Esophagus squamous epithelium (tissue), 5 donors: ENCODE measurements at regions not wholly inside any gene's neighbourhood (a gene's known extent, or its start where the extent isn't known, plus 50 kb on each side); places are given as distances from the start of the nearest gene placed in this dataset.

Experiments used
- DNase-seq: peaks from one replicate; lab custom pipeline; 2025; lab: John Stamatoyannopoulos, UW
- H3K27ac ChIP-seq, 4 donors: fragments of 200-600 bp; sonication (generic); one replicate each; pipeline ENCODE4 v1.5.1; 2016 to 2019; ENCODE audit warnings: mild to moderate bottlenecking in 1 of 4
- H3K27me3 ChIP-seq, 4 donors: fragments of 200-600 bp; sonication (generic); 1 replicate in 3 of 4; 2 replicates in 1 of 4; pipeline versions ENCODE4 v1.5.1 to v1.6.0; 2017 to 2021; ENCODE audit warnings: antibody characterized with exemption in 1 of 4
- H3K36me3 ChIP-seq, 3 donors: fragments of 200-600 bp; sonication (generic); one replicate each; pipeline ENCODE4 v1.5.1; 2016 to 2019
- H3K4me1 ChIP-seq, 3 donors: fragments of 200-600 bp; sonication (generic); one replicate each; pipeline ENCODE4 v1.5.1; 2017 to 2019
- H3K4me3 ChIP-seq, 4 donors: fragments of 200-600 bp; sonication (generic); 1 replicate in 3 of 4; 2 replicates in 1 of 4; pipeline ENCODE4 v1.5.1; 2016 to 2019; ENCODE audit warnings: mild to moderate bottlenecking in 2 of 4, moderate library complexity in 1 of 4
- H3K9me3 ChIP-seq, 3 donors: fragments of 200-600 bp; sonication (generic); one replicate each; pipeline ENCODE4 v1.5.1; 2016 to 2019
- POLR2A ChIP-seq, 4 donors: fragments of 450-650 bp; IDR thresholded peaks; one replicate each; pipeline ENCODE4 v1.6.1; 2017; ENCODE audit warnings: antibody characterized with exemption in 4 of 4, mild to moderate bottlenecking in 4 of 4, moderate library complexity in 3 of 4
- WGBS, 2 donors: methylation state at CpG; one replicate each; pipeline ENCODE4 v1.1.5; 2018; 5-methylcytosine and 5-hydroxymethylcytosine counted together
- intact Hi-C: fragments of 100-400 bp; cut with DNase I; formaldehyde crosslinking; loops from one replicate; pipeline ENCODE4 v1.15.0; 2022
- TF ChIP-seq, protein P1 (sequence below), 6 experiments: fragments of 450-650 bp in 4 of 6; fragments of 200-600 bp in 2 of 6; sonication (generic) in 2 of 6; IDR thresholded peaks; one replicate each; pipeline ENCODE4 v1.5.1; 2016 to 2019; ENCODE audit warnings: antibody characterized with exemption in 6 of 6, mild to moderate bottlenecking in 4 of 6, moderate library complexity in 4 of 6
- donor health status: DM: yes; HTN: yes; CAD: no.

GRCh38 chr11:91800208-91800914 is 424.3 kb upstream of the FAT3 start:
- Histone ChIP-seq H3K4me3 (no peak overlapping the region), H3K27ac (no peak overlapping the region), H3K27me3 (no peaks in the 10 kb centered on the region), H3K9me3 (no peaks in the 10 kb centered on the region), H3K4me1 (peaks cover 0 to 2% (median 0%) of the 10 kb centered on the region in 3 donors), H3K36me3 (no peaks in the 10 kb centered on the region)
- DNase-seq: no peak
- TF ChIP-seq, protein P1, sequence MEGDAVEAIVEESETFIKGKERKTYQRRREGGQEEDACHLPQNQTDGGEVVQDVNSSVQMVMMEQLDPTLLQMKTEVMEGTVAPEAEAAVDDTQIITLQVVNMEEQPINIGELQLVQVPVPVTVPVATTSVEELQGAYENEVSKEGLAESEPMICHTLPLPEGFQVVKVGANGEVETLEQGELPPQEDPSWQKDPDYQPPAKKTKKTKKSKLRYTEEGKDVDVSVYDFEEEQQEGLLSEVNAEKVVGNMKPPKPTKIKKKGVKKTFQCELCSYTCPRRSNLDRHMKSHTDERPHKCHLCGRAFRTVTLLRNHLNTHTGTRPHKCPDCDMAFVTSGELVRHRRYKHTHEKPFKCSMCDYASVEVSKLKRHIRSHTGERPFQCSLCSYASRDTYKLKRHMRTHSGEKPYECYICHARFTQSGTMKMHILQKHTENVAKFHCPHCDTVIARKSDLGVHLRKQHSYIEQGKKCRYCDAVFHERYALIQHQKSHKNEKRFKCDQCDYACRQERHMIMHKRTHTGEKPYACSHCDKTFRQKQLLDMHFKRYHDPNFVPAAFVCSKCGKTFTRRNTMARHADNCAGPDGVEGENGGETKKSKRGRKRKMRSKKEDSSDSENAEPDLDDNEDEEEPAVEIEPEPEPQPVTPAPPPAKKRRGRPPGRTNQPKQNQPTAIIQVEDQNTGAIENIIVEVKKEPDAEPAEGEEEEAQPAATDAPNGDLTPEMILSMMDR (IDR thresholded peaks at IDR 0.05): no peak
- no peak for TF ChIP-seq POLR2A (IDR thresholded peaks at IDR 0.05)
- intact Hi-C loops: no loop called here
- WGBS, 2 donors: 40 to 47% methylated on average over 2 to 5 of the region's 9 CpGs

DNA sequence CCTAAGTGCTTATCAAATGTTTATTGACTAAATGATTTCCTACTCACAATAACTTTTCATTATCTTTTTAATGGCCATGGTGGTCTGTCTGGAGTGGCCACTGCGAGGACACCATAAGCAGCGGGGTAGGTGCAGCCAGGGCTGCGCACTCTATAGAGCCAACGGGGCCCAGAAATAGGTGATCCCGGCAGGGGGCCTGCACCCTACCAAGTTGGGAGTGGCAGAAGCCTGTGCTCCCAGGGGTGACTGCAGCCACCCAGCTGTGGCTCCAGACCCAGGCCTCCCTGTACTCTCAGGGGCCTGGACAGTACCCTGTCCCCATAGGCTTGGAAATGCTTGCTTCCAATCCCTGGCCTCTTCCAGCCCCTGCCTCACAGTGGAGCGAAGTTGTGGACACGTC is 426.4 kb upstream of the FAT3 start:
- Histone ChIP-seq H3K9me3 (no peaks in the 10 kb centered on the region), H3K36me3 (no peaks in the 10 kb centered on the region), H3K4me3 (no peak overlapping the region), H3K4me1 (peaks cover 0 to 5% (median 0%) of the 10 kb centered on the region in 3 donors), H3K27ac (no peak overlapping the region), H3K27me3 (no peaks in the 10 kb centered on the region)
- no peak for DNase-seq
- intact Hi-C loops: no loop called here
- 93% methylated on average over 6 of the region's 7 CpGs; no CpG with 5 or more reads in 1 of the 2 donors for WGBS, 2 donors
- no peak for TF ChIP-seq POLR2A (IDR thresholded peaks at IDR 0.05)
- TF ChIP-seq, protein P1 (IDR thresholded peaks at IDR 0.05): no peak

- Histone ChIP-seq H3K9me3 (no peaks in the 10 kb centered on the region), H3K4me1 (peaks cover 0 to 5% (median 0%) of the 10 kb centered on the region in 3 donors), H3K4me3 (no peak overlapping the region), H3K27ac (no peak overlapping the region), H3K27me3 (no peaks in the 10 kb centered on the region), H3K36me3 (no peaks in the 10 kb centered on the region)
- intact Hi-C loops: no loop called here
- TF ChIP-seq, protein P1 (IDR thresholded peaks at IDR 0.05): no peak
- no peak for TF ChIP-seq POLR2A (IDR thresholded peaks at IDR 0.05)
- no peak for DNase-seq
These were observed 427.6 kb upstream of the FAT3 start for GRCh38 chr11:91796999-91797398.

GRCh38 chr11:91795139-91795887 is 429.3 kb upstream of the FAT3 start:
- Histone ChIP-seq H3K4me3 (no peak overlapping the region), H3K9me3 (no peaks in the 10 kb centered on the region), H3K36me3 (no peaks in the 10 kb centered on the region), H3K27ac (no peak overlapping the region), H3K27me3 (no peaks in the 10 kb centered on the region), H3K4me1 (peaks cover 0 to 5% (median 0%) of the 10 kb centered on the region in 3 donors)
- WGBS, 2 donors: 54 to 57% methylated on average over 2 of the region's 2 CpGs
- DNase-seq: no peak
- TF ChIP-seq POLR2A (IDR thresholded peaks at IDR 0.05): no peak
- TF ChIP-seq, protein P1 (IDR thresholded peaks at IDR 0.05): no peak
- intact Hi-C loops: no loop called here

DNA sequence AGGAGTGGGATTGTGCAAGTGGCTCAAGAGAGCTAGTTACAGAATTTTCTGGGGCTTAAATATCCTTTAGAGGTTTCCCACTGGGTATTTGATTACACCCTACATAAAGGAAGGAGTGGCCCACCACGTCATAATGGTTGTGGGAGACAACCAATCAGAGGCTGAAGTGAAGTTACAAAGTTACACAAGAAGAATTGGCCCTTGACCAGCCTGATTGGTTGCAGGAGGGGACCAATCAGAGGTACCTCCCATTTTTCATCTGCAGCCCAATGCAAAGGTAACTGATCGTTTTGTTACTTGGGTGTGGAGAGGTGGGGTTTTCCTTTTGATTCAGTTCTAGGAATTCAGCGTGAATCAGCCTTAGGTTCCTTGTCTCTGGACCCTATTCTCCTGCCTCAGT is 430.5 kb upstream of the FAT3 start:
- no peak for TF ChIP-seq POLR2A (IDR thresholded peaks at IDR 0.05)
- TF ChIP-seq, protein P1 (IDR thresholded peaks at IDR 0.05): no peak
- WGBS, 2 donors: 52% methylated on average over 3 of the region's 3 CpGs
- no peaks in the 10 kb centered on the region for H3K9me3 ChIP-seq
- H3K4me1 ChIP-seq: peaks cover 0 to 5% (median 0%) of the 10 kb centered on the region in 3 donors
- DNase-seq: no peak
- no peaks in the 10 kb centered on the region for H3K36me3 ChIP-seq
- intact Hi-C loops: no loop called here
- H3K4me3 ChIP-seq: no peak overlapping the region
- no peaks in the 10 kb centered on the region for H3K27me3 ChIP-seq
- no peak overlapping the region for H3K27ac ChIP-seq
